ENCODE measurements at regions not wholly inside any gene's neighbourhood (a gene's known extent, or its start where the extent isn't known, plus 50 kb on each side); places are given as distances from the start of the nearest gene placed in this dataset.
A peak's percentile ranks its signal among the peaks of the same experiment; 100 is the strongest.

- TF ChIP-seq, protein P1, sequence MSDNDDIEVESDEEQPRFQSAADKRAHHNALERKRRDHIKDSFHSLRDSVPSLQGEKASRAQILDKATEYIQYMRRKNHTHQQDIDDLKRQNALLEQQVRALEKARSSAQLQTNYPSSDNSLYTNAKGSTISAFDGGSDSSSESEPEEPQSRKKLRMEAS (IDR thresholded peaks at IDR 0.05; ENCODE audit: low read depth, low read length): peak; percentile 80
- TF ChIP-seq CTCF (IDR thresholded peaks at IDR 0.05; ENCODE audit: low read depth, low read length): no peak
- peak; percentile 80; the same call in 1 of the 2 replicates for TF ChIP-seq MYC (IDR thresholded peaks at IDR 0.05; ENCODE audit: low read depth, low read length)
- TF ChIP-seq POLR2A (IDR thresholded peaks at IDR 0.05; ENCODE audit: extremely low read depth, insufficient read length): no peak
Measured at GRCh38 chr10:36534471-36535002, 590.9 kb upstream of the ANKRD30A start.
